NCI-H2171 (cell line): ENCODE measurements at regions not wholly inside any gene's neighbourhood (a gene's known extent, or its start where the extent isn't known, plus 50 kb on each side); places are given as distances from the start of the nearest gene placed in this dataset.

ENCODE experiments used
- DNase-seq: peaks from one replicate; lab custom pipeline; 2025; lab: John Stamatoyannopoulos, UW

DNA sequence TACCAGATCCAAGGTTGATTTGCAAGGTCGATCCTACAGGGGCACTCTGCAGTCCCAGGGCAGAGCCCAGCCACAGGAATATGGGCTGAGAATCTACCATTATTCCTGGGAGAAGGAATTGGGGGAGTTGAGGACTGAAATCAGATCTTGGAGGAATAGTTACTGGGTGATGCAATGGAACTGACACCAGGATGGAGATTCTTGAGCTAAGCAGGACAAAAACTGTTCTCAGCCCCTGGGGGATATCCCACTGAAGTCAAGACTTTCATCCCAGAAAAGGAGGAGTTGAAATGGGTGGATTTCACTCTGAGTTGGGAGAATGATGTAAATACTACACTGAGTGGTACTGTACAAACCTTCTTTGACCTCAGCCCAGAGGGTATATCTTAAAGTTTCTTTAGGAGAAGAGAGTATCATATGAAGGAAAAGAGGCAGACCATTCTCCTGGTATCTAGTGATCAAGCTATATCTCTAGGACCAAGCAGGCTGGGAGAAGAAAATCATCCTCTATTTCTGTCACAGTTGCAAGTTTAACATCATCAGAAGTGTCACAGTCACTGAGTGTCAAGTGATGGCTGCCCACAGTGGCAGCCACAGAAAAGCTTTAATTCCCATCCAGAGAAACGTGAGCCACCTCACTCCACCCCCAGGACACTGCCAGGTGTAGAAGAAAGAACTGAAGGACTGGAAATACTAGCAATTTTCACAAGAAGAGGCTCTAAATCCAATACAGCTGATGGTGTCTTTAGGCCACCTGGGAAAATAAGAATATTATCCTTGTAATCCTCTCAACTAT lies 181.9 kb downstream of the NUAK1 start:
- DNase-seq, result no peak

DNA sequence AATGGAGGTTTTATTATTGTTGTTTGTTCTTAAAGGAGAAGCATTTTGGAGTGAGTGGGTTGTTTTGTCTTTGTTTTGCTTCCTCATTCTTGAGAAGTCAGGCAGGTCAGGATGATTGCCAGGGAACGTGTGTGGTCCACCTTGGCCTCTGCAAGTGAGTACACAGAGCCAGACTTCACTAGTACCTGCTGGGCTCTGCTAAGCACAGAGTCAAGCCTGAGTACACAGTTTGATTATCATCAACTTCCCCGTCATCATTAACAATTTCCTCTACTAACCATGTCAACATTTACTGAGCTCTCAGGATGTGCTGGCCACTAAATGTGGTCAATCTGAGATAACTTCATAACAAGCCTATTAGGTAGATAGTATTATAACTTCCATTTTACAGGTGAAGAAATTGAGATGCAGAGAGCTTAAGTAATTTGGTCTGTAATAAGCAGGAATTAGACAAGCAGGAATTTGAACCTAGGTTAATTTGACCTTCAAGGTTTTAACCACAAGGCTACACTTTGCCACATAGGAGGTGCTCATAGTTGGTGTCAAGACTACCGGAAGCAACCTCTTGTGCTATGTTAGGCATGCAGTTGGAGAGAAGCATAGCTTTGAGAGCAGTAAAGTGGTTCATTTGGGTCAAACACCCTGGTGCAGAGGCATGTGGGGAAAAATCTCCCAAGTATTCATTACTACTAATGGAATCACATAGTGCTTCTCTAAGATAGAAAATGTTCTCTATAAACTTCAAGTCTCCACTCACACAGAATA lies 178.3 kb downstream of the NUAK1 start:
- DNase-seq, result no peak

DNA sequence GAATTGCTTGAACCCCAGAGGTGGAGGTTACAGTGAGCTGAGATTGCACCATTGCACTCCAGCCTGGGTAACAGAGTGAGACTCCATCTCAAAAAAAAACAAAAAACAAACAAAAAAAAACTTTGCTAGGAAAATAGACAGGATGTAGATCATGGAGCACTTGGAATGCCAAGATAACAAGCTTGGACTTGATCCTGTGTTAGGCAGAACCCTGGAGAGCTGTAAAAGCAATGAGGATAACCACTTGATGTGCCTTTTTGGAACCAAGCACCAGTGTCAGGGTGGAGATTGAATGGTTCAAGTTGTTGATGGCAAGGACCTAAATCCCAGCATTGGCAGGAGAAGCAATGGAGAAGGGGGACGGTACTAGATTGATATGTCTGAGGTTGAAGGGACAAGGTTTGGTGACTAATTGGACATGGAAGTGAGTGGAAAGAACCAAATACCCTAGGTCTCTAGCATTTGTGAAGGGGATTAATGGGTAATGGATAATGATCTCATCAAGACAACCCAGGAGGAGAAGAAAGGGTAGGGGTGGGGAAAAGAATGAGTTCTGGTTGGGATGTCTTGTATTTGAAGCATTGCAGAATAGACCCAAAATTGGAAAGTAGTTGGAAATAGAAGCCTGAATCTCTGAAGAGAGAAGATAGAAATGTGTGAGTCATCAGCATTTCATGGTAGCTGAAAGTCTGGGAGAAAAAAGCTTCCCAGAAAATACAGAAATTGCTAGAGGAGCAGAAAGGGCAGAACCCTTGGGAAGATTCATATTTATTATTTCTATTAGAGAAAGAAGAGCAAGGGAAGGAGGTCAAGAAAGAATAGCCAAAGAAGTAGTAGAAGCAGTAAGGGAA lies 176.7 kb downstream of the NUAK1 start:
- DNase-seq, result no peak

DNA sequence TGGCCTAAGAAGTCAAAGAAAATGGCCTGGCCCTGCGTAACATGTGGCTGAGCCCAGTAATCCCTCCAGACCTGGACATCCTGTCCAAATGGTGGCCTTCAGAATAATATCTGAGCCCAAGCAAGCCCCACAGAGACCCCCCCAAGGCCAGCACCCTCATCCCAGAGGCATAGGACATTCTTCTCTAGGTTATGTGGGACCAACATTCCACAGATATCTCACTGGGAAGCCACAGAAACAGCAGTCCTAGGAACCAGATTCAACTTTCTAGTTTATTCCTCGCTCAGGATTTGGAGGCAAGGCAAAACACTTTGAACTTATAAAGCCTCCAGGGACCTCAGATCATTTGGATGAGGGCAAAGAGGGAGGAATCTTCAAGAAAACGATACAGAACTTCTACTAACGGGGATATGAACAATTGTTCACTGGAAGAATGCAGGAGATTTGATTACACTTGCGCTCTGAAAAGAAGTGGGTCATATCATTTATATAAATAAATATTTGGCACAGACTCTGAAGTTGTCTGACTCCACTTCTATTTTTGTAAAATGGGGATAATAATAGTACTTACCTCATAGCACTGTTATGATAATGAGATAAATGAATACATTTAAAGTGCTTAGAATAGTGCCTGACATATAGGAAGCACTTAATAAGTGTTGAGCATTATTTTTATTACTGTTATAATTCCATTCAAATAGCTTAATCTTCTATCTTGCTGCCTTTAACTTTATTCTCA lies 171.5 kb downstream of the NUAK1 start:
- no peak for DNase-seq

DNA sequence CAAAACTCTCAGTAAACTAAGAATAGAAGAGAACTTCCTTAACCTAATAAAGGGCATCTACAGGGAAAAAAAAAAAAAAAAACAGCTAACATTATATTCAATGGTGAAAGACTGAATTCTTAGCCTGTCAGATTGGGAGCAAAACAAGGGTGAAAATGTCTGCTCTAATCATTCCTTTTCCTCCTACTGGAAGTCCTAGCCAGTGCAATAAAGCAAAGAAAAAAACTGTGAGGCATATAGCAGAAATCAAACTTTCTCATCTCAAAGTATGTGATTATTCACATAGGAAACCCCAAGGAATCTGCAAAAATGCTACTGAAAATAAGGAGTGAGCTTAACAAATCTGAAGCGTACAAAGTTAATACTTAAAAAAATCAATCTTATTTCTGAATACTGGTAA lies 170.7 kb downstream of the NUAK1 start:
- DNase-seq, result no peak

DNA sequence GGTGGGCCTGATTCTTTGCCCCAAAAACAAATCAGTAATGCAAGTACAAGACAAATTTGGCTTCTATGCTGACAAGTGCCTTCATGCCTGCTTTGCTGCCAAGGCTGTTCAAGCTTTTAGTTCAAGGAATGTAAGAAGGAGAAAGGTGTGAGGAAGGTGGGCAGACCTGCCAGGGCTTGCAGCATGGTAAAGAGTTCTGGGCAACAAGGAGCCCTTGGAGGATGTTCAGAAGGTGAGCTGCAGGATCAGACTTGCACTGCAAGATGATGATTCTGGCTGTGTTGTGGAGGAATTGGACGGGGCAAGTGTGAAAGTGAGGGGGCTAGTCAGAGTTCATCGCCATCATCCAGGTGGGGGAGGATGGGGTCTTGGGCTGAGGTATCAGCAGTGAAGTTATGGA lies 167.9 kb downstream of the NUAK1 start:
- no peak for DNase-seq

DNA sequence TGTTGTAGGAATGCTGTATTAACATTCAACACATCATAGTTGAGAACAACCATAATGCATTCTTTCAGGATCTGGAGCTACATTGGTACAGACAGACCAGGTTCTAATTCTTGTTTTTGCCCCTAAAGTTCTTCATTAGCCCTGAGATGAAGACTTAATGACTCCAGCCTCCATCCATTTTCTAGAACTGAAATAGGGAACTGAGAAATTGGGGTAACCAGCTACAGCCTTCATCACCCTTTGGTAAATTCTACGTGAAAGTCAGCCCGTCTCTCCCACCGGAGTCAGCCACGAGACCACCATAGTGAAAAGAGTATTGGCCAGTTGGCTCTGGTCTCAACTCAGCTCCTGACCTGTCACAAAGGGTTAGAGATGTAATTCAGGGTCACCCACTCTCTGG lies 164.0 kb downstream of the NUAK1 start:
- no peak for DNase-seq

DNA sequence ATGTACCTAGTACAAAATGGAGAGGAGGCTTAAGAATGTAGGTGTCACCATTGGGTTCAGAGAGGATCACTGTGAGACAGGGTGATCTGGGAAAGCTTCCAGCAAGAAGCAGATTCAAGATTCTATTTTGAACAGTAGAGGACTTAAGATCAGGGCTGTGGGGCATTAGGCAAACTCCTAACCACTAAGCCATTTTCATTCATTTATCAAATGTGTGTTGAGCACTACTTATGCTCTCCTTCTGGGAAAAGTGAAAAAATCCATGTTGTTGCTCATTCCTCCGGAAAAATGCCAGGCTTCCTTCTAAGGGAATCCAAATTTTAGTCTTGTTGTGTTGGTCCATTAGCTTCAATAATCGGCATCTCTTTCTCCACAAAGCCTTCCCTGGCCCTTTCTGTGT lies 163.4 kb downstream of the NUAK1 start:
- no peak for DNase-seq

DNA sequence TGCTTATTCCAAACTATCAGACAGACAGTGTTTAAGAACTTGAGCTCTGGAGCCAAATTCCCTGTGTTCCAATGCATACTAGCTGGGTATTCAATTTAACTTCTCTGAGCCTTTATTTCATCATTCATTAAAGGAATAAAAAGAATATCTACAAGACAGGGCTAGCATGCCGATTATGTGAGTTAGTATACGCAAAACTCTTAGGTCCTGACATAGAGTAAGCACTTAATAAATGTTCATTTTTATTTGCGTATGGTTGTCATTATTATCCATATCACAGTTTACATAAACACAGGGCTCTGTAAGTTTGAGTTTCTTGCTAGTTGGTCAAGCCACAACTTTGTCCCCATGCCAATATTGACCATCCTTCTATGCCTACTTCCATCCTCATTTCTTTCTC lies 161.5 kb downstream of the NUAK1 start:
- no peak for DNase-seq

DNA sequence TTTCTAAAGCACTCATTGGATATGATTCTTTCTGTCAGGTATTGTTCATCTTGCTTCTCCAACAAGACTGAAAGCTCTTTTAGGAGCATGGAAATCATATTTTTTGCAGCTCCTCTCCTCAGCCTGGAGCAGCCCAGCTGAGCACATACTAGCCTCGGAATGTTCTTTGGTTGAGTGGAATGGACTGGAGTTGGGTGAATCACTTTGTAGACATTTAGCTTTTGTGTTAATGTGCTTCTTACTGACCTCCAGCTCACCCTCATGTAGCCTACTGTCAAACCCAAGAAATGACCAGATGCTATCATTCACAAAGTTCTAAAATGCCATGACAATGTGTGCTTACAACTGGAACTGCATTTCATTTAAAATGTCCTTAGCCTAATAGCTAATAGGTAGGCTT lies 161.1 kb downstream of the NUAK1 start:
- DNase-seq, result no peak

DNA sequence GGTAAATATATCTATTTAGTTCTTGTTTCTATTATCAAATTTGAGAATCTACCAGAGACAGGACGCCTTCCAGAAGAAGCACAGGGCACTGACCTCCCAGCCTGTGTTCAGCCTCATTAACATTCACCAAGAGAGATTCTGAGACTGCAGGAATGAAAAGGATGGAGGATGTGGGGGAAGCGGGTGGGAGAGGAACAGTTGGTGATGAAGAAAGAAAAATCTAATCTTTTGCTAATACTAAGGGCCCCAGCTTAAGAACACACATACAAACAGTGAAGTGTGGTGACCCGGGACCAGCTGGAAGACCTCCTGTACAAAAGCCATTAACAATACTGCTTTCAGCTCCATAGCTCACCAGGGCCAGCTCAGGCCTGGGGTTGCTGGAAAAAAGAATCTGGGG lies 160.5 kb downstream of the NUAK1 start:
- no peak for DNase-seq

DNA sequence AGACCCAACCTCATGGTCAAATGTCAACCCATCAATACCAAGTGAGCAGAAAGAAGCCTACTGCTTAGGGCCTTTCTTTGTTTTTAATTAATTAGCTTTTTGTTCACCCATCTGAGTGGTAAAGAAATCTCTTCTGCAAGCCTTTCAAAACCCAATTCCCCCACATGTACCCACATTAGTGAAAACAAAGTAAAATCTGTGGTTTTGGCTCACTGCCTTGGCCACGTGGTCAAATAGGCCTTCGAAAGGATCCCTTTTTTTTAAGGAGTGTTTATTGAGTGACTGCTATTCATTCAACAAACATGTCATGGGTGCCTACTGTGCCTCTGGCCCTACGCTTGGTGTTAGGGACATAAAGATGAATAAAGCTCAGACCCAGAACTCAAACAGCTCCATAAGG lies 160.1 kb downstream of the NUAK1 start:
- no peak for DNase-seq

DNA sequence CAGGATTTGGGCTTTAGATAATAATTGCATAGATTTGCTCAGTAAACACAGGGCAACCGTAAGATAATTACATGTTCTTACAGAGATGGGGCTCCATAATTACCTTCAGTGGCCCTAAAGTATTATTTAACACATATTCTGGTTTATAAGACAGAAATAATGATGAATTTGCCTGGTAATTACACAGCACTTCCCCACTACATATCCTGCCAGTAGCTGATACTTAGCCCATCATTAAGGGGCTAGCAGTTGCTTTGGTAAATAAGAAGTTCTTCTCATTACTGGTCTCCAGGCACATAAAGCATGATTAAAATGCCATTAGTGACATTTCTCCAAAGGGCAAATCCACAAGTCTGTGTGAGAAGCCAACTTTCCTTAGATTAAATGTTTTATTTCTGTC lies 158.7 kb downstream of the NUAK1 start:
- no peak for DNase-seq

DNA sequence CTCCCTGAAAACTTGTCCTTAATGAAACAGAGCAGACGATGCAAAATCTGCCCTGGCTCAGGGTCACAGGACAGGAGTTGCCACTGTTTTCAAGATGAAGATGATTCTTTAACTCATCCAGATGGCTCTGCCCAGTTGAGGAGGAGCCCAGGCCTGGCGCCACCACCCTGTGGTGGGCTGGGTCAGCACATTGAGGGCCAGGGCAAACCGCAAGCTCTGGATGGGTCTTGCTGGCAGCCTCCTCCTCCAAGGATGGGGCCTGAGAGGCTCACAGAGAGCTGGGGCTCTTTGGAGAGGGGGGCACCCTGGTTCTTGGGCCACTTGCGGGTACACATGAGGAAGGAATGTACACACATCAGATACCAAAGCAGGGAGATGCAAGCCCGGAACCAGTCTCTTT lies 158.2 kb downstream of the NUAK1 start:
- no peak for DNase-seq

DNA sequence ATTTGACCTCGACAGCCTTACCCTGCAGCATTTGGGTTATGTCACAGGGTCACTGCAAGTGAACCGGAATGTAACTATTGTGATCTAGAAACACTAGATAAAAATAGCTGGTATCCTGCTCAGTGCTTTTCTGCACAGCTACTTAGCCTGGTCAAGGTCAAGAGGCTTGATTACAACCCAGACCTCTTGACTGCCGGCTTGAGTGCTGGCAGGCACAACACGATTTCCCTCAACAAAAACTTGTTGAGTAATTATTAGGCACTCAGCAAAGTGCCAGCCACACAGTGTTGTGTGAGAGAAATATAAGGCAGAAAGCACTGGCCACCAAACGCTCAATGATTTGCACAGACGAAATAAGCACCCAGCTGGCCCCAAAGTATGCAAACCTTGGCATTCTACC lies 156.7 kb downstream of the NUAK1 start:
- no peak for DNase-seq

DNA sequence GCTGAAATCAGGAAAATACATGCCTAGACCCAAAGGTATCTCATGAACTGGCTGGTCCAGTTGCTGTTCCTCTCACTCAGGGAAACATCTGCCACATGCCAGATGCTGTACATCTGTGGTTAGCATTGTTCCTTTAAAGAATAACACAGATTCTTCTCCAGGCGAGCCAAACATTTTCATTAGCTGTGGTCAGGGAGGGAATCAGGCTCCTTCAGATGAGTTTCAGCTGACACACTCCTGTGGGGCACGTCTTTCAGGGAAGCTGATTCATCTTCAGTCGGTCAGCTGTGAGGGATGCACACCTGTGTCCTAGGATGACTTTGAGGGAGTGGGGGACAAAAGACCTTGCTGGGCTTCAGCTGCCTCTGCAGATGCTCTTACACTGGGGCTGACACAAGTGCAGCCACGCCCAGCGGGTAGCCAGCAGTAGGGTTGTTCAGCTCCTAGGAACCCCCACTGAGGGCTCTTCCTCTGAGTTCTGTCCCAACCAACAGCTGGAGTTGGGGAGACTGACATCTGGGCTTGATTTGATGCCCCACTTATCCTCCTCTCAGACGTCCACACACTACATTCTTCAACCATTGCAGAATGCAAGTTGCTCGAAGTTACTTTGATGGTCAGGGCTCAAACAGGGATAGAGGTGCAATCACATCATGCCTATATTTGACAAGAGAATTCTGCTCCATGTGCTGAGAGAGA lies 155.0 kb downstream of the NUAK1 start:
- no peak for DNase-seq

DNA sequence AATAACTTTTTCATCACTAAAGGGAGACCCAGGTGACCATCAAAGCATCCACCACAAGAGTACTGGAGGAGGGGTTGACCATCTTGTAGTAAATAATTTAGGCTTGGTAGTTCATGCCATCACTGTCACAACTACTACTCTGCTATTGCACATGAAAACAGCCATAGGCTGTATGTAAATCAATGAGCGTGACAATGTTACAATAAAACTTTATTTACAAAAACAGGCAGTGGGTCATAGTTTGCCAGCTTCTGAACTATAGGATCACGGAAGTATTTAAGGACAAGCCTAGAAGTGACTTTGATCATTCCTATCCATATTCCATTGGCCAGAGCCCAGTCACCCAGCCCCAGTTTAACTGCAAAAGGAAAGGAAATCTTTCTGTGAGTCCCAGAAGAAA lies 153.4 kb downstream of the NUAK1 start:
- DNase-seq, result no peak

DNA sequence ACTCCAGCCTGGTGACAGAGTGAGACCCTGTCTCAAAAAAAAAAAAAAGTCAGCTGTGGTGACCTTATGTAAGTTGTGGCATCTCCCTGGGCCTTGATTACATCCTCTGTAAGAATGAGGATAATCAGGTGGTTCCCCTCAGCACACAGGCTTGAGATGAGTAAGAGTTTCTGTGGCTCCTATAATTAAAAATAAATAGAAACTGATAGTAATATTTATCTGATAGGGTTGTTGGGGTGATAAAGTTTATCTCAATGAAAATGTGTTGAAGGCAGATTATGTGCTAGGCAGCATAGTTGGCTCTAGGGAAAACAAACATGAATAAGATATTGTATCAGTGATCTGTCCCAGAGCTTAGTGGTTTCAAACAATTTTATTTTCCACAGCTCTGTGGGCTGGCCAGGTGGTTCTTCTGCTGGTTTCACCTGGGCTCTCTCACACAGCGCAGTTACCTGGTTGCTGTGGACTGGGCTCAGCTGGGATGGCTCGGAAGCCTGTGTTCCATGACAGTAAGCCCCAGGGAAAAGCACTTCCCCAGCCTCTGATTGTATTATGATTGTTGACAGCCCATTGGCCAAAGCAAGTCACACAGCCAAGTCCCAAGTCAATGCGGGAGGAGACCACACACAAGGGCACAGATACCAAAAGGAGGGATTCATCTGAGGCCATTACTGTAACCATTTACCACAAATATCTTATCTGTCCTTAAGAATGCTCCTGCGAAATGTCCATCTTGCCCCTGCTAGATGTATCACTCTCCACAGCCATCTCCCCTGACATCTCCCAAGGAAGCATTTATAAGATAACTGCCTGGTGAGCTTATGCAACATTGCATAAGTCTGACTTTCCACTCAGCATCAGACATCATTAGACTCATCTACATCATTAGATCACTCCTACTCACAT lies 151.7 kb downstream of the NUAK1 start:
- no peak for DNase-seq

DNA sequence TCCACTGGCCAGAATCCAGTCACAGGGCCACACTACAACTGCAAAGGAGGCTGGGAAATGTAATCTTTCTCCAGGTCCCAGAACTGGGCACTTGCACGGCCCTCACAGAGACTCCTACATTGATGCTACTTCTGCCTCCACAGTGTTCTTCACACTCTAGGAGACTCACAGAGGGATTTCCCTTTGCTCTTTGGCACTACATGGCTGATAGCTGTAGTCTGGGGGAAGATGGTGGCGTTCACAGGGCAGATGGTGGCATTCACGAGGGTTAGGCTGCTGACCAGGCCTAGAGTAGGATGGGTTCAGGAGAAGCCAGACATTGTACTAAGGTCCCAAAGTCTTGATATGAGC lies 151.1 kb downstream of the NUAK1 start:
- DNase-seq, result no peak
